ENCODE measurements at regions not wholly inside any gene's neighbourhood (a gene's known extent, or its start where the extent isn't known, plus 50 kb on each side); places are given as distances from the start of the nearest gene placed in this dataset.

DNA sequence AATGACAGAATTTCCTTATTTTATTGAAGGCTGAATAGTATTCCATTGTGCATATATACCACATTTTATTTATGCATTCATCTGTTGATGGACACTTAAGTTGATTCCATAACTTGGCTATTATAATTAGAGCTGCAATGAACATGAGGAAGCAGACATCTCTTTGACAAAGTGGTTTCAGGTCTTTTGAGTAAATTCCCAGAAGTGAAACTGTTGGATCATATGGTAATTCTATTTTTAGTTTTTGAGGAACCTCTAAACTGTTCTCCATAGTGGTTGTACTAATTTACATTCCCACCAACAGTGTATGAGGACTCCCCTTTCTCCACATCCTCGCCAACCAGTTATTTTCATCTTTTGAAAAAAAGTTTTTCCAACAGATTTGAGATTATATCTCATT, 77.5 kb downstream of the TMEM200C start:
- TF ChIP-seq, protein P1, sequence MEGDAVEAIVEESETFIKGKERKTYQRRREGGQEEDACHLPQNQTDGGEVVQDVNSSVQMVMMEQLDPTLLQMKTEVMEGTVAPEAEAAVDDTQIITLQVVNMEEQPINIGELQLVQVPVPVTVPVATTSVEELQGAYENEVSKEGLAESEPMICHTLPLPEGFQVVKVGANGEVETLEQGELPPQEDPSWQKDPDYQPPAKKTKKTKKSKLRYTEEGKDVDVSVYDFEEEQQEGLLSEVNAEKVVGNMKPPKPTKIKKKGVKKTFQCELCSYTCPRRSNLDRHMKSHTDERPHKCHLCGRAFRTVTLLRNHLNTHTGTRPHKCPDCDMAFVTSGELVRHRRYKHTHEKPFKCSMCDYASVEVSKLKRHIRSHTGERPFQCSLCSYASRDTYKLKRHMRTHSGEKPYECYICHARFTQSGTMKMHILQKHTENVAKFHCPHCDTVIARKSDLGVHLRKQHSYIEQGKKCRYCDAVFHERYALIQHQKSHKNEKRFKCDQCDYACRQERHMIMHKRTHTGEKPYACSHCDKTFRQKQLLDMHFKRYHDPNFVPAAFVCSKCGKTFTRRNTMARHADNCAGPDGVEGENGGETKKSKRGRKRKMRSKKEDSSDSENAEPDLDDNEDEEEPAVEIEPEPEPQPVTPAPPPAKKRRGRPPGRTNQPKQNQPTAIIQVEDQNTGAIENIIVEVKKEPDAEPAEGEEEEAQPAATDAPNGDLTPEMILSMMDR (conservative IDR thresholded peaks at IDR 0.05; ENCODE audit: low read depth in 2 of 2): no peak
- no peak for TF ChIP-seq EZH2 (IDR thresholded peaks at IDR 0.05; ENCODE audit: low read depth, unreplicated experiment)
- no peak for TF ChIP-seq CREB1 (CRISPR knock-in tag; IDR thresholded peaks at IDR 0.05; ENCODE audit: low read depth)
- no peak for TF ChIP-seq STAT1 (IDR thresholded peaks at IDR 0.05; ENCODE audit: unreplicated experiment)
- no peak for TF ChIP-seq ZNF331 (CRISPR knock-in tag; IDR thresholded peaks at IDR 0.05; ENCODE audit: low read depth)
- TF ChIP-seq EZH2phosphoT487 (IDR thresholded peaks at IDR 0.05; ENCODE audit: unreplicated experiment): no peak
- no peak for TF ChIP-seq POLR2AphosphoS5 (IDR thresholded peaks at IDR 0.05; ENCODE audit: low read depth)
- TF ChIP-seq, protein P2, sequence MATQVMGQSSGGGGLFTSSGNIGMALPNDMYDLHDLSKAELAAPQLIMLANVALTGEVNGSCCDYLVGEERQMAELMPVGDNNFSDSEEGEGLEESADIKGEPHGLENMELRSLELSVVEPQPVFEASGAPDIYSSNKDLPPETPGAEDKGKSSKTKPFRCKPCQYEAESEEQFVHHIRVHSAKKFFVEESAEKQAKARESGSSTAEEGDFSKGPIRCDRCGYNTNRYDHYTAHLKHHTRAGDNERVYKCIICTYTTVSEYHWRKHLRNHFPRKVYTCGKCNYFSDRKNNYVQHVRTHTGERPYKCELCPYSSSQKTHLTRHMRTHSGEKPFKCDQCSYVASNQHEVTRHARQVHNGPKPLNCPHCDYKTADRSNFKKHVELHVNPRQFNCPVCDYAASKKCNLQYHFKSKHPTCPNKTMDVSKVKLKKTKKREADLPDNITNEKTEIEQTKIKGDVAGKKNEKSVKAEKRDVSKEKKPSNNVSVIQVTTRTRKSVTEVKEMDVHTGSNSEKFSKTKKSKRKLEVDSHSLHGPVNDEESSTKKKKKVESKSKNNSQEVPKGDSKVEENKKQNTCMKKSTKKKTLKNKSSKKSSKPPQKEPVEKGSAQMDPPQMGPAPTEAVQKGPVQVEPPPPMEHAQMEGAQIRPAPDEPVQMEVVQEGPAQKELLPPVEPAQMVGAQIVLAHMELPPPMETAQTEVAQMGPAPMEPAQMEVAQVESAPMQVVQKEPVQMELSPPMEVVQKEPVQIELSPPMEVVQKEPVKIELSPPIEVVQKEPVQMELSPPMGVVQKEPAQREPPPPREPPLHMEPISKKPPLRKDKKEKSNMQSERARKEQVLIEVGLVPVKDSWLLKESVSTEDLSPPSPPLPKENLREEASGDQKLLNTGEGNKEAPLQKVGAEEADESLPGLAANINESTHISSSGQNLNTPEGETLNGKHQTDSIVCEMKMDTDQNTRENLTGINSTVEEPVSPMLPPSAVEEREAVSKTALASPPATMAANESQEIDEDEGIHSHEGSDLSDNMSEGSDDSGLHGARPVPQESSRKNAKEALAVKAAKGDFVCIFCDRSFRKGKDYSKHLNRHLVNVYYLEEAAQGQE (IDR thresholded peaks at IDR 0.05; ENCODE audit: unreplicated experiment): no peak
- TF ChIP-seq, protein P3, sequence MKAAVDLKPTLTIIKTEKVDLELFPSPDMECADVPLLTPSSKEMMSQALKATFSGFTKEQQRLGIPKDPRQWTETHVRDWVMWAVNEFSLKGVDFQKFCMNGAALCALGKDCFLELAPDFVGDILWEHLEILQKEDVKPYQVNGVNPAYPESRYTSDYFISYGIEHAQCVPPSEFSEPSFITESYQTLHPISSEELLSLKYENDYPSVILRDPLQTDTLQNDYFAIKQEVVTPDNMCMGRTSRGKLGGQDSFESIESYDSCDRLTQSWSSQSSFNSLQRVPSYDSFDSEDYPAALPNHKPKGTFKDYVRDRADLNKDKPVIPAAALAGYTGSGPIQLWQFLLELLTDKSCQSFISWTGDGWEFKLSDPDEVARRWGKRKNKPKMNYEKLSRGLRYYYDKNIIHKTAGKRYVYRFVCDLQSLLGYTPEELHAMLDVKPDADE (IDR thresholded peaks at IDR 0.05): no peak
- TF ChIP-seq JUNB (IDR thresholded peaks at IDR 0.05; ENCODE audit: unreplicated experiment): no peak
- TF ChIP-seq NANOG (IDR thresholded peaks at IDR 0.05; ENCODE audit: borderline replicate concordance): no peak
- TF ChIP-seq ZNF114 (CRISPR knock-in tag; IDR thresholded peaks at IDR 0.05): no peak
- TF ChIP-seq, protein P4, sequence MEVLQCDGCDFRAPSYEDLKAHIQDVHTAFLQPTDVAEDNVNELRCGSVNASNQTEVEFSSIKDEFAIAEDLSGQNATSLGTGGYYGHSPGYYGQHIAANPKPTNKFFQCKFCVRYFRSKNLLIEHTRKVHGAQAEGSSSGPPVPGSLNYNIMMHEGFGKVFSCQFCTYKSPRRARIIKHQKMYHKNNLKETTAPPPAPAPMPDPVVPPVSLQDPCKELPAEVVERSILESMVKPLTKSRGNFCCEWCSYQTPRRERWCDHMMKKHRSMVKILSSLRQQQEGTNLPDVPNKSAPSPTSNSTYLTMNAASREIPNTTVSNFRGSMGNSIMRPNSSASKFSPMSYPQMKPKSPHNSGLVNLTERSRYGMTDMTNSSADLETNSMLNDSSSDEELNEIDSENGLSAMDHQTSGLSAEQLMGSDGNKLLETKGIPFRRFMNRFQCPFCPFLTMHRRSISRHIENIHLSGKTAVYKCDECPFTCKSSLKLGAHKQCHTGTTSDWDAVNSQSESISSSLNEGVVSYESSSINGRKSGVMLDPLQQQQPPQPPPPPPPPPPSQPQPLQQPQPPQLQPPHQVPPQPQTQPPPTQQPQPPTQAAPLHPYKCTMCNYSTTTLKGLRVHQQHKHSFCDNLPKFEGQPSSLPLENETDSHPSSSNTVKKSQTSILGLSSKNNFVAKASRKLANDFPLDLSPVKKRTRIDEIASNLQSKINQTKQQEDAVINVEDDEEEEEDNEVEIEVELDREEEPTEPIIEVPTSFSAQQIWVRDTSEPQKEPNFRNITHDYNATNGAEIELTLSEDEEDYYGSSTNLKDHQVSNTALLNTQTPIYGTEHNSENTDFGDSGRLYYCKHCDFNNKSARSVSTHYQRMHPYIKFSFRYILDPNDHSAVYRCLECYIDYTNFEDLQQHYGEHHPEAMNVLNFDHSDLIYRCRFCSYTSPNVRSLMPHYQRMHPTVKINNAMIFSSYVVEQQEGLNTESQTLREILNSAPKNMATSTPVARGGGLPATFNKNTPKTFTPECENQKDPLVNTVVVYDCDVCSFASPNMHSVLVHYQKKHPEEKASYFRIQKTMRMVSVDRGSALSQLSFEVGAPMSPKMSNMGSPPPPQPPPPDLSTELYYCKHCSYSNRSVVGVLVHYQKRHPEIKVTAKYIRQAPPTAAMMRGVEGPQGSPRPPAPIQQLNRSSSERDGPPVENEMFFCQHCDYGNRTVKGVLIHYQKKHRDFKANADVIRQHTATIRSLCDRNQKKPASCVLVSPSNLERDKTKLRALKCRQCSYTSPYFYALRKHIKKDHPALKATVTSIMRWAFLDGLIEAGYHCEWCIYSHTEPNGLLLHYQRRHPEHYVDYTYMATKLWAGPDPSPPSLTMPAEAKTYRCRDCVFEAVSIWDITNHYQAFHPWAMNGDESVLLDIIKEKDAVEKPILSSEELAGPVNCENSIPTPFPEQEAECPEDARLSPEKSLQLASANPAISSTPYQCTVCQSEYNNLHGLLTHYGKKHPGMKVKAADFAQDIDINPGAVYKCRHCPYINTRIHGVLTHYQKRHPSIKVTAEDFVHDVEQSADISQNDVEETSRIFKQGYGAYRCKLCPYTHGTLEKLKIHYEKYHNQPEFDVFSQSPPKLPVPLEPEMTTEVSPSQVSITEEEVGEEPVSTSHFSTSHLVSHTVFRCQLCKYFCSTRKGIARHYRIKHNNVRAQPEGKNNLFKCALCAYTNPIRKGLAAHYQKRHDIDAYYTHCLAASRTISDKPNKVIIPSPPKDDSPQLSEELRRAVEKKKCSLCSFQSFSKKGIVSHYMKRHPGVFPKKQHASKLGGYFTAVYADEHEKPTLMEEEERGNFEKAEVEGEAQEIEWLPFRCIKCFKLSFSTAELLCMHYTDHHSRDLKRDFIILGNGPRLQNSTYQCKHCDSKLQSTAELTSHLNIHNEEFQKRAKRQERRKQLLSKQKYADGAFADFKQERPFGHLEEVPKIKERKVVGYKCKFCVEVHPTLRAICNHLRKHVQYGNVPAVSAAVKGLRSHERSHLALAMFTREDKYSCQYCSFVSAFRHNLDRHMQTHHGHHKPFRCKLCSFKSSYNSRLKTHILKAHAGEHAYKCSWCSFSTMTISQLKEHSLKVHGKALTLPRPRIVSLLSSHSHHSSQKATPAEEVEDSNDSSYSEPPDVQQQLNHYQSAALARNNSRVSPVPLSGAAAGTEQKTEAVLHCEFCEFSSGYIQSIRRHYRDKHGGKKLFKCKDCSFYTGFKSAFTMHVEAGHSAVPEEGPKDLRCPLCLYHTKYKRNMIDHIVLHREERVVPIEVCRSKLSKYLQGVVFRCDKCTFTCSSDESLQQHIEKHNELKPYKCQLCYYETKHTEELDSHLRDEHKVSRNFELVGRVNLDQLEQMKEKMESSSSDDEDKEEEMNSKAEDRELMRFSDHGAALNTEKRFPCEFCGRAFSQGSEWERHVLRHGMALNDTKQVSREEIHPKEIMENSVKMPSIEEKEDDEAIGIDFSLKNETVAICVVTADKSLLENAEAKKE (CRISPR knock-in tag; IDR thresholded peaks at IDR 0.05): no peak
